Fibroblast of pulmonary artery (primary cell): ENCODE measurements at regions not wholly inside any gene's neighbourhood (a gene's known extent, or its start where the extent isn't known, plus 50 kb on each side); places are given as distances from the start of the nearest gene placed in this dataset.
A peak's percentile ranks its signal among the peaks of the same experiment; 100 is the strongest.

Source experiments
- DNase-seq: peaks from one replicate; pipeline ENCODE4 v3.0.0-alpha.2; 2010; ENCODE audit warnings: low read depth
- H3K4me3 ChIP-seq: replicated peaks from 2 replicates; pipeline ENCODE4 v1.5.1; 2011; ENCODE audit warnings: low read depth, mild to moderate bottlenecking, control low read depth, low read length, moderate library complexity
- CTCF ChIP-seq: IDR thresholded peaks from 2 replicates; pipeline ENCODE4 v1.5.1; 2011; ENCODE audit warnings: mild to moderate bottlenecking, control low read depth, low read length, inconsistent platforms; ENCODE audit errors: missing control alignments

- TF ChIP-seq CTCF = no peak
- no peak overlapping the region for H3K4me3 ChIP-seq
- no peak for DNase-seq
Observed at GRCh38 chr3:159584421-159584820, 404.2 kb upstream of the IL12A start.

DNA sequence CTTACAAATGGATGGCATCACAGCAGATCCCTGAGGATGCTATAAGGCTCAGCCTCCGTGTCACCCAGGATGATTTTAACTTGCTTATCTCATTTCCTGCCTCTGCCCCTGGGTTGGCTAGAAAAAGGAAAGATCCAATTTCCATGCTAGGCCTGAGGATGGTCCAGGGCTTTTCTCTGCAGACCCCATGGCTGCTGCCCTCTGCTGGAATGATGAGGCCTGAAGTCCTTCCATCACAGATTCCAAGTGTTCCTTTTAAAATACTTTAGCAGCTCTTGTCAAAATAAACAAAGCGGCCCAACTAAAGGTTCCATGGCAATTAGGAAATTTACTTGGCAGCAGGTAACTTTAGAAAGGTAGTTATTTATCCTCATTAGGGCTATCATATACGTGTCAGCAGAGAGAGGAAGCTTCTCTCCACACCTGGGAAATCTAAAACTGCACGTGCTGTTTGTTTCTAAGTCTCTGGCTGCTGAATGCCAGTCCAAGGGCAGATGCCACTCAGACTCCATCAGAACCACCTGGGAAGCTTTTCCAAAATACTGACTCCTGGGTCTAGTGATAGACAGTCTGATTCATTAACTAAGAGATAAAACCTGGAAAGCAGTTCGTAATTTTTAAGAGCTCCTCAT, 401.9 kb upstream of the IL12A start:
- no peak overlapping the region for H3K4me3 ChIP-seq
- TF ChIP-seq CTCF = peak; percentile 81
- DNase-seq = peak; percentile 69

DNA sequence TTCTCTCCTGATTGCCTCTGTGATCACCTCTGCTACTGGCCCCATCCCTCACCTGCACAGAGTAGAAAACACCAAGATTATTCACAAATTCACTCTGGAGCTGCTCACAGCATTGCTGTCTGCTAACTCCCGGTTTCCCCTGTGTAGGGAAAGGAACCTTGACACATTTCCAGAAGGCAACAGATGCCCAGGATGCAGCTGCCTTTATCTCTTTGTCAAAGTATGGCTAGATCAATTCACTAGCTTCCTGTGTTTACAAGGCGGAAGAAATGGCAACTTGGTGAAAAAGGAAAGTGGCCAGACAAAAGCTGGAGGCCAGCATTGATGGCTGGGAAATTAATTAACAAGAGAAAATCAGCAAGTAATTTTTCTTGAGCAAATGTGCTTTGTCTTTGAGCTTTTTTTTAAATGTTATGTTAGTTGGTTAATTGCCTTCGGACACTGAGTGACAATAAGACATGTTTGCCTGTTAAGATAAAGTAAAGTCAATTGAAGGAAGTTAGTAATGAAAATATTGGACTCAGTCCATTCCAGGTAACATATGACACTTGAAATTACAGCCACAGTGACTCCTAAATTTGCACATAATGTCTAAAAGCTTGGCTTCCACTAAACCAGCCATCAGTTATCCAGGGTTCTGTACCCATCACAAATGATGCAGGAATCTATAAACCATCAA, 394.6 kb upstream of the IL12A start:
- H3K4me3 ChIP-seq = no peak overlapping the region
- no peak for DNase-seq
- TF ChIP-seq CTCF = no peak

- H3K4me3 ChIP-seq = no peak overlapping the region
- DNase-seq = no peak
- TF ChIP-seq CTCF = no peak
Observed at GRCh38 chr3:159600291-159600690, 388.3 kb upstream of the IL12A start.

DNA sequence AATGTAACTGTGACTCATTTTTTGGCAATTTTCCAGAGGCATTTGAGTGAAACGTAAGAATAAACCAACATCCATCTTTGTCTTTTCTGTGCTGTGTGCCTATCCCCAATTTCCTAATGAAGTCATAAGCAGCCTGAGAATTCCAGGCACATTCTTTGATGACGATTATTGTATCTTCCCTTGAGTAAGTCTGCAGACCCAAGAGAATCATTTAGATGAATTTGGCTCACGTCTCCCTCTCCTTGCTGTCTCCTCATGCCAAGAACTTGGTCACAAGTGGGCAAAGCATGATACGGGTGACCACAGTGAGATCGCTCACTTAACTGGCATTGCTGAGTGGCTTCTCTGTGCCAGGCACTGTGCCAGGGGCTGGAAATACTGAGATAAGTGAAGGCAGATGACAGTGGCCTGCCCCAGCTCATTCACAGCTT, 384.5 kb upstream of the IL12A start:
- no peak overlapping the region for H3K4me3 ChIP-seq
- DNase-seq = peak; percentile 53
- no peak for TF ChIP-seq CTCF

DNA sequence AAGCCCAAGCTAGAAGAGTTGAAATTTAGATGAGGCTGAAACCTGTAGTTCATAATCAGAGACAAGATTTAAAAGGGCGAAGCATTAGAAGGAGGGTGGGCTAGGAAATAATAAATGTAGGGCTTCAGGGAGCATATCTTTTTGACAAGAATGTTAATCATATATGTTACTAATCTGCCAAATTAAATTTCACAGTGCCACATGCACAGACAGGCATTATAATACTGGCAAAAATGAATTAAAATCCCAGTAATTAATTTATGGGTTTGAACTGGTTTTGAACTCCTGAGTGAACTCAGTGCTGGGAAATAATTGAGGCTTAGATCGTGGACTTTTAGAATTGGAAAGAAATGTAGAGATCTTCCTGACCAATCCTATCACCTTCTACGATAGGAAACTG, 383.5 kb upstream of the IL12A start:
- no peak overlapping the region for H3K4me3 ChIP-seq
- DNase-seq = no peak
- no peak for TF ChIP-seq CTCF

DNA sequence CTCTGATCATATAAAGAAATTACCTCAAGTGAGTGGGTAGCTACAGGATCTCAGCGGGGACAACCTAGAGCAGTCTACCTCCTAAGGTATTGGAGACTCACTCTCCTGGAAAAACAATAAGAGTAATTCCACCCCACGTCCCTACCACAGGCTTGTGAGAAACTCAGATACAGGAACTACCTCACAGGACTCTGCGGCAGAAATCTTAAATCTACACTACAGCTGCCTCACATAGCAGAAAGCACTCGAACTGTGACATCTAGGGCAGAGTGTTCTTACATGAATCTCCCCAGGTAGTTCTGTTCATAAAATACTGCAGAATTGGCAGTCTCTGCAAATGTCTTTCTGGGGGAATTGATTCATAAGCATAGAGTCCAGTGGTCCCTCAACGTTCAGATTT, 382.9 kb upstream of the IL12A start:
- no peak overlapping the region for H3K4me3 ChIP-seq
- no peak for TF ChIP-seq CTCF
- no peak for DNase-seq
